ENCODE measurements at regions not wholly inside any gene's neighbourhood (a gene's known extent, or its start where the extent isn't known, plus 50 kb on each side); places are given as distances from the start of the nearest gene placed in this dataset.

GRCh38 chr12:53849113-53849512 lies 89.5 kb upstream of the HOXC13 start:
- no peaks in the 10 kb centered on the region for H3K9me3 ChIP-seq
- H3K4me1 ChIP-seq: peaks cover 5% of the 10 kb centered on the region; the same call in 1 of the 2 replicates
- peaks cover 19% of the 10 kb centered on the region for H3K27me3 ChIP-seq (ENCODE audit: low read depth)
- H3K36me3 ChIP-seq (replicated peaks): no peaks in the 10 kb centered on the region
- in situ Hi-C loops (cut with MboI; ENCODE audit: low sequenced_read_pairs): no loop called here
- no peak for DNase-seq (ENCODE audit: low spot score in 2 of 2)
- H3K4me3 ChIP-seq: no peak overlapping the region

- Histone ChIP-seq H3K4me3 (no peak overlapping the region), H3K36me3 (replicated peaks) (no peaks in the 10 kb centered on the region), H3K4me1 (peaks cover 5% of the 10 kb centered on the region; the same call in 1 of the 2 replicates), H3K27me3 (ENCODE audit: low read depth) (peaks cover 19% of the 10 kb centered on the region), H3K9me3 (no peaks in the 10 kb centered on the region)
- in situ Hi-C loops (cut with MboI; ENCODE audit: low sequenced_read_pairs): no loop called here
- DNase-seq (ENCODE audit: low spot score in 2 of 2): no peak
Observed at GRCh38 chr12:53849656-53850055, 89.0 kb upstream of the HOXC13 start.

- peaks cover 18% of the 10 kb centered on the region for H3K27me3 ChIP-seq (ENCODE audit: low read depth)
- H3K4me1 ChIP-seq: no peaks in the 10 kb centered on the region
- H3K9me3 ChIP-seq: no peaks in the 10 kb centered on the region
- H3K36me3 ChIP-seq (replicated peaks): no peaks in the 10 kb centered on the region
- DNase-seq (ENCODE audit: low spot score in 2 of 2): no peak
- no peak overlapping the region for H3K4me3 ChIP-seq
- in situ Hi-C loops (cut with MboI; ENCODE audit: low sequenced_read_pairs): no loop called here
Observed at GRCh38 chr12:53852061-53852460, 86.6 kb upstream of the HOXC13 start.

- DNase-seq (ENCODE audit: low spot score in 2 of 2): no peak
- Histone ChIP-seq H3K36me3 (replicated peaks) (no peaks in the 10 kb centered on the region), H3K9me3 (no peaks in the 10 kb centered on the region), H3K4me1 (no peaks in the 10 kb centered on the region), H3K27me3 (ENCODE audit: low read depth) (peaks cover 9% of the 10 kb centered on the region), H3K4me3 (no peak overlapping the region)
- in situ Hi-C loops (cut with MboI; ENCODE audit: low sequenced_read_pairs): no loop called here
Observed at GRCh38 chr12:53852992-53853391, 85.6 kb upstream of the HOXC13 start.

- in situ Hi-C loops (cut with MboI; ENCODE audit: low sequenced_read_pairs): no loop called here
- Histone ChIP-seq H3K9me3 (no peaks in the 10 kb centered on the region), H3K27me3 (ENCODE audit: low read depth) (peaks cover 6% of the 10 kb centered on the region), H3K4me3 (no peak overlapping the region), H3K36me3 (replicated peaks) (no peaks in the 10 kb centered on the region), H3K4me1 (no peaks in the 10 kb centered on the region)
- DNase-seq (ENCODE audit: low spot score in 2 of 2): no peak
Observed at GRCh38 chr12:53854701-53855316, 83.8 kb upstream of the HOXC13 start.

- Histone ChIP-seq H3K9me3 (no peaks in the 10 kb centered on the region), H3K4me1 (no peaks in the 10 kb centered on the region), H3K27me3 (ENCODE audit: low read depth) (peaks cover 5% of the 10 kb centered on the region), H3K36me3 (replicated peaks) (no peaks in the 10 kb centered on the region), H3K4me3 (no peak overlapping the region)
- in situ Hi-C loops (cut with MboI; ENCODE audit: low sequenced_read_pairs): no loop called here
- DNase-seq (ENCODE audit: low spot score in 2 of 2): no peak
Observed at GRCh38 chr12:53856132-53856531, 82.5 kb upstream of the HOXC13 start.

GRCh38 chr12:53857666-53858065 lies 81.0 kb upstream of the HOXC13 start:
- Histone ChIP-seq H3K4me1 (no peaks in the 10 kb centered on the region), H3K4me3 (no peak overlapping the region), H3K27me3 (ENCODE audit: low read depth) (peaks cover 5% of the 10 kb centered on the region), H3K9me3 (no peaks in the 10 kb centered on the region), H3K36me3 (replicated peaks) (no peaks in the 10 kb centered on the region)
- no peak for DNase-seq (ENCODE audit: low spot score in 2 of 2)
- in situ Hi-C loops (cut with MboI; ENCODE audit: low sequenced_read_pairs): no loop called here

GRCh38 chr12:53860426-53861345 lies 77.9 kb upstream of the HOXC13 start:
- H3K36me3 ChIP-seq (replicated peaks): no peaks in the 10 kb centered on the region
- DNase-seq (ENCODE audit: low spot score in 2 of 2): no peak
- in situ Hi-C loops (cut with MboI; ENCODE audit: low sequenced_read_pairs): no loop called here
- H3K27me3 ChIP-seq (ENCODE audit: low read depth): peaks cover 17% of the 10 kb centered on the region
- no peaks in the 10 kb centered on the region for H3K9me3 ChIP-seq
- no peak overlapping the region for H3K4me3 ChIP-seq
- no peaks in the 10 kb centered on the region for H3K4me1 ChIP-seq

GRCh38 chr12:53862206-53862605 lies 76.4 kb upstream of the HOXC13 start:
- Histone ChIP-seq H3K27me3 (ENCODE audit: low read depth) (peaks cover 20% of the 10 kb centered on the region), H3K36me3 (replicated peaks) (no peaks in the 10 kb centered on the region), H3K9me3 (no peaks in the 10 kb centered on the region), H3K4me3 (no peak overlapping the region), H3K4me1 (no peaks in the 10 kb centered on the region)
- DNase-seq (ENCODE audit: low spot score in 2 of 2): no peak
- in situ Hi-C loops (cut with MboI; ENCODE audit: low sequenced_read_pairs): no loop called here

GRCh38 chr12:53862831-53863230 lies 75.8 kb upstream of the HOXC13 start:
- H3K9me3 ChIP-seq: no peaks in the 10 kb centered on the region
- in situ Hi-C loops (cut with MboI; ENCODE audit: low sequenced_read_pairs): no loop called here
- no peaks in the 10 kb centered on the region for H3K4me1 ChIP-seq
- peaks cover 20% of the 10 kb centered on the region for H3K27me3 ChIP-seq (ENCODE audit: low read depth)
- H3K36me3 ChIP-seq (replicated peaks): no peaks in the 10 kb centered on the region
- no peak overlapping the region for H3K4me3 ChIP-seq
- DNase-seq (ENCODE audit: low spot score in 2 of 2): no peak

GRCh38 chr12:53866727-53867126 lies 71.9 kb upstream of the HOXC13 start:
- Histone ChIP-seq H3K4me1 (no peaks in the 10 kb centered on the region), H3K36me3 (replicated peaks) (no peaks in the 10 kb centered on the region), H3K4me3 (no peak overlapping the region), H3K9me3 (no peaks in the 10 kb centered on the region), H3K27me3 (ENCODE audit: low read depth) (peaks cover 15% of the 10 kb centered on the region)
- in situ Hi-C loops (cut with MboI; ENCODE audit: low sequenced_read_pairs): no loop called here
- DNase-seq (ENCODE audit: low spot score in 2 of 2): no peak

- Histone ChIP-seq H3K4me3 (no peak overlapping the region), H3K9me3 (no peaks in the 10 kb centered on the region), H3K27me3 (ENCODE audit: low read depth) (peaks cover 20% of the 10 kb centered on the region), H3K4me1 (no peaks in the 10 kb centered on the region), H3K36me3 (replicated peaks) (no peaks in the 10 kb centered on the region)
- no peak for DNase-seq (ENCODE audit: low spot score in 2 of 2)
- in situ Hi-C loops (cut with MboI; ENCODE audit: low sequenced_read_pairs): no loop called here
Observed at GRCh38 chr12:53867216-53868012, 71.2 kb upstream of the HOXC13 start.

- no peaks in the 10 kb centered on the region for H3K36me3 ChIP-seq (replicated peaks)
- H3K4me3 ChIP-seq: no peak overlapping the region
- DNase-seq (ENCODE audit: low spot score in 2 of 2): no peak
- in situ Hi-C loops (cut with MboI; ENCODE audit: low sequenced_read_pairs): no loop called here
- H3K9me3 ChIP-seq: no peaks in the 10 kb centered on the region
- H3K4me1 ChIP-seq: no peaks in the 10 kb centered on the region
- H3K27me3 ChIP-seq (ENCODE audit: low read depth): peaks cover 25% of the 10 kb centered on the region
Observed at GRCh38 chr12:53868511-53868986, 70.1 kb upstream of the HOXC13 start.

- Histone ChIP-seq H3K36me3 (replicated peaks) (no peaks in the 10 kb centered on the region), H3K4me1 (no peaks in the 10 kb centered on the region), H3K27me3 (ENCODE audit: low read depth) (peaks cover 25% of the 10 kb centered on the region), H3K9me3 (no peaks in the 10 kb centered on the region), H3K4me3 (no peak overlapping the region)
- in situ Hi-C loops (cut with MboI; ENCODE audit: low sequenced_read_pairs): no loop called here
- DNase-seq (ENCODE audit: low spot score in 2 of 2): no peak
Observed at GRCh38 chr12:53869500-53869899, 69.1 kb upstream of the HOXC13 start.
